Thoracic aorta (tissue), 2 donors: ENCODE measurements at regions not wholly inside any gene's neighbourhood (a gene's known extent, or its start where the extent isn't known, plus 50 kb on each side); places are given as distances from the start of the nearest gene placed in this dataset.

Source experiments
- ATAC-seq: fragments of 150-250 bp; one replicate; pipeline ENCODE4 v1.8.0; 2017; ENCODE audit warnings: low read depth; ENCODE audit not compliant: insufficient number of reproducible peaks, low FRiP score
- DNase-seq: peaks from one replicate; pipeline ENCODE4 v3.0.0-alpha.2; 2020; ENCODE audit warnings: low spot score
- H3K27ac ChIP-seq, 2 donors: fragments of 200-600 bp; sonication (generic); 1 replicate in 1 of 2; 2 replicates in 1 of 2; pipeline ENCODE4 v1.5.1; 2016; ENCODE audit warnings: mild to moderate bottlenecking in 2 of 2, moderate library complexity in 2 of 2
- H3K27me3 ChIP-seq: fragments of 200-600 bp; sonication (generic); replicated peaks from 2 replicates; pipeline ENCODE4 v1.6.0; 2016; ENCODE audit warnings: mild to moderate bottlenecking; ENCODE audit not compliant: insufficient read depth
- H3K36me3 ChIP-seq: fragments of 200-600 bp; sonication (generic); one replicate; pipeline ENCODE4 v1.5.1; 2016
- H3K4me1 ChIP-seq, 2 donors: fragments of 200-600 bp; sonication (generic); 1 replicate in 1 of 2; 2 replicates in 1 of 2; pipeline versions ENCODE4 v1.5.1 to v1.6.0; 2016; ENCODE audit warnings: low read depth in 2 of 2, mild to moderate bottlenecking in 1 of 2; ENCODE audit not compliant: control insufficient read depth in 1 of 2
- H3K4me3 ChIP-seq: fragments of 200-600 bp; sonication (generic); 2 replicates; pipeline ENCODE4 v1.5.1; 2016; ENCODE audit warnings: mild to moderate bottlenecking
- H3K9me3 ChIP-seq: fragments of 200-600 bp; sonication (generic); 2 replicates; pipeline ENCODE4 v1.5.1; 2016
- TF ChIP-seq, protein P1 (sequence below): fragments of 200-600 bp; sonication (generic); IDR thresholded peaks from one replicate; pipeline ENCODE4 v1.5.1; 2019; ENCODE audit warnings: antibody characterized with exemption

DNA sequence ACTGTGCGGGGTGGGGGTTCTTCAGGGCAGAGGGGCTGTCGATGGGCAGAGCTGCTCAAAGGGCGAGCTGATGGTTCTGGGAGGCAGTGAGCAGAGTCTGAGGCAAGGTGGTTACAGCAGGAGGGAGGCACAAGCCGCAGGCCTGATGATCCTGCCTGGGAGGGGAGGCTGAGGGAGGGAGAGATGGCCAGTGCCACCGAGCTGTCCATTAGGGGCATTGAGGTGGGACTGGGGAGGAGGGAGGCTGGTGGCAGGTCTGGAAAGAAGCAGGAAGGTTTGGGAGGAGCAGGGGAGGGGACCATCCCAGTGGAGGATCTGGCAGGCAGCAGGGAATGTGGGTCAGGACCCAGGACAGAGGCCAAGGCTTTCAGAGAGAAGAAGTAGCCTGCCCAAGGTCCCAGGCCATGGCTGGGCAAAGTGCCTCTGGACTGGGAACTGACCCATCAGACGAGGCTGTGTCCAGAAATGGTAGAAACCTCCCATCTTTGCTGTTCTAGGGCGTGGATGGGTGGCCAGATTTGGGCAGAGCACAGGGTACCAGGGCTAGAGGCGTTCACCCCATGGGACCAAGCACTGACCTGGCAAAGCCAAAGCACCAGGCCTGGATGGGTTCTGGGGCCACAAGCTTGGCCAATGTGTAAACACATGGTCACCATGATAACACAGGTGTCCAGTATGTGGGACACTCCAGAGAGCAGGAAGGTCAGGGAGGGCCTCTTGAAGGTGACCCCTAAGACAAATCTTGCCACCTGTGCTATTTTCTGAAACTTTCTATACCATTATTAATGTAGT, 55.5 kb downstream of the INHBB start:
- DNase-seq, result no peak
- ATAC-seq, result no peak
- no peaks in the 10 kb centered on the region for H3K4me1 ChIP-seq

DNA sequence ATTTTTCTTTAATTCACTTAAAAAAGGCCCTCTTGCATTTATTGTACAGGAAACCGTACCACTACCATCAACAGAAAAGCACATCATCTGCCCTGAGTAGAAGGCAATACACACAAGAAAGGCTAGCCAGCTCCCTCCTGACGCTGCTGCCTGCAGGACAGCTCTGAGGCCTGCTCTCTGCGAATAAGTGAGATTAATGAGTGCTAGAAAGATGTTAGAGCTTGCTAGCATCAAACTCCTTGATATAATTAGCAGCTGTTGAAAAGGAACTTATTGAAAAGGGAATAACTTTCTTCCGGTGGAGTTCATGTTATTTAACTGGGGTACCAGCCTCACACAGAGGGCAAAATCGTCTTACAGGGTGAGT, 56.1 kb downstream of the INHBB start:
- H3K27me3 ChIP-seq, result no peaks in the 10 kb centered on the region
- no peak overlapping the region for H3K4me3 ChIP-seq
- TF ChIP-seq, protein P1, sequence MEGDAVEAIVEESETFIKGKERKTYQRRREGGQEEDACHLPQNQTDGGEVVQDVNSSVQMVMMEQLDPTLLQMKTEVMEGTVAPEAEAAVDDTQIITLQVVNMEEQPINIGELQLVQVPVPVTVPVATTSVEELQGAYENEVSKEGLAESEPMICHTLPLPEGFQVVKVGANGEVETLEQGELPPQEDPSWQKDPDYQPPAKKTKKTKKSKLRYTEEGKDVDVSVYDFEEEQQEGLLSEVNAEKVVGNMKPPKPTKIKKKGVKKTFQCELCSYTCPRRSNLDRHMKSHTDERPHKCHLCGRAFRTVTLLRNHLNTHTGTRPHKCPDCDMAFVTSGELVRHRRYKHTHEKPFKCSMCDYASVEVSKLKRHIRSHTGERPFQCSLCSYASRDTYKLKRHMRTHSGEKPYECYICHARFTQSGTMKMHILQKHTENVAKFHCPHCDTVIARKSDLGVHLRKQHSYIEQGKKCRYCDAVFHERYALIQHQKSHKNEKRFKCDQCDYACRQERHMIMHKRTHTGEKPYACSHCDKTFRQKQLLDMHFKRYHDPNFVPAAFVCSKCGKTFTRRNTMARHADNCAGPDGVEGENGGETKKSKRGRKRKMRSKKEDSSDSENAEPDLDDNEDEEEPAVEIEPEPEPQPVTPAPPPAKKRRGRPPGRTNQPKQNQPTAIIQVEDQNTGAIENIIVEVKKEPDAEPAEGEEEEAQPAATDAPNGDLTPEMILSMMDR, result no peak
- H3K27ac ChIP-seq, result no peak overlapping the region
- no peaks in the 10 kb centered on the region for H3K4me1 ChIP-seq
- DNase-seq (no peak), ATAC-seq (no peak)
- no peaks in the 10 kb centered on the region for H3K9me3 ChIP-seq
- no peaks in the 10 kb centered on the region for H3K36me3 ChIP-seq

More for the DNA sequence above, 55.5 kb downstream of the INHBB start:
- no peaks in the 10 kb centered on the region for H3K9me3 ChIP-seq
- TF ChIP-seq, protein P1, result no peak
- no peak overlapping the region for H3K4me3 ChIP-seq
- no peaks in the 10 kb centered on the region for H3K36me3 ChIP-seq
- no peaks in the 10 kb centered on the region for H3K27me3 ChIP-seq
- no peak overlapping the region for H3K27ac ChIP-seq

GRCh38 chr2:120402508-120402907, 56.6 kb downstream of the INHBB start:
- H3K9me3 ChIP-seq, result no peaks in the 10 kb centered on the region
- ATAC-seq, result no peak

DNA sequence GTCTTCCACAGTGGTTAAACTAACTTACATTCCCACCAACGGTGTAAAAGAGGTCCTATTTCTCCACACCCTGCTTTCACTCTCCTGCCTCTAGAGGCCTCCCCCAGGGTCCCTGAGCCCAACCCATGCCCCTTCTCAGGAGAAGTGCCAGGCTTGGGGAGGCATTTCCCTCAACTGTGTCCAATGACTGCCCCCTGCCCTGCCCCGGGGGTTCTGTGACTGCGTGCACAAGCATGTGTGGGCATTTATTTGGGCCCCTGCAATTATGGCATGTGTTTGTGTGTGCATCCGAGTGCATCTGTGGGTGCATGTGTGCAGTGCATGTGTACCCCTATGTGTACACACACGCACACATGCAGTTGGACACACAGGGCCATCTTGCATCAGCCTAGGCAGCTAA, 57.3 kb downstream of the INHBB start:
- H3K36me3 ChIP-seq, result no peaks in the 10 kb centered on the region
- no peak overlapping the region for H3K27ac ChIP-seq
- no peak for ATAC-seq
- no peak overlapping the region for H3K4me3 ChIP-seq
- DNase-seq, result no peak
- no peaks in the 10 kb centered on the region for H3K4me1 ChIP-seq
- TF ChIP-seq, protein P1, result no peak
- no peaks in the 10 kb centered on the region for H3K27me3 ChIP-seq
- no peaks in the 10 kb centered on the region for H3K9me3 ChIP-seq

More at GRCh38 chr2:120402508-120402907, 56.6 kb downstream of the INHBB start:
- TF ChIP-seq, protein P1, result no peak
- H3K27me3 ChIP-seq, result no peaks in the 10 kb centered on the region
- H3K4me1 ChIP-seq, result no peaks in the 10 kb centered on the region
- no peak for DNase-seq
- H3K27ac ChIP-seq, result no peak overlapping the region
- no peak overlapping the region for H3K4me3 ChIP-seq
- no peaks in the 10 kb centered on the region for H3K36me3 ChIP-seq

- H3K27me3 ChIP-seq, result no peaks in the 10 kb centered on the region
- ATAC-seq (no peak), DNase-seq (no peak)
- no peak overlapping the region for H3K4me3 ChIP-seq
- TF ChIP-seq, protein P1, result no peak
- H3K9me3 ChIP-seq, result no peaks in the 10 kb centered on the region
- H3K27ac ChIP-seq, result no peak overlapping the region
- H3K4me1 ChIP-seq, result no peaks in the 10 kb centered on the region
- no peaks in the 10 kb centered on the region for H3K36me3 ChIP-seq
Observed at GRCh38 chr2:120403676-120404075, 57.7 kb downstream of the INHBB start.
